ENCODE measurements at regions not wholly inside any gene's neighbourhood (a gene's known extent, or its start where the extent isn't known, plus 50 kb on each side); places are given as distances from the start of the nearest gene placed in this dataset.

- DNase-seq (ENCODE audit: low read depth) = no peak
- H3K4me3 ChIP-seq (ENCODE audit: low read depth, low read length) = no peak overlapping the region
- TF ChIP-seq CTCF (IDR thresholded peaks at IDR 0.05; ENCODE audit: low read depth, low read length, missing control alignments) = no peak
Measured at GRCh38 chr11:10936626-10937384, 79.0 kb upstream of the ZBED5 start.

GRCh38 chr11:10935015-10935559 lies 77.2 kb upstream of the ZBED5 start:
- TF ChIP-seq CTCF (IDR thresholded peaks at IDR 0.05; ENCODE audit: low read depth, low read length, missing control alignments) = no peak
- H3K4me3 ChIP-seq (ENCODE audit: low read depth, low read length) = no peak overlapping the region
- no peak for DNase-seq (ENCODE audit: low read depth)

GRCh38 chr11:10934293-10934860 lies 76.5 kb upstream of the ZBED5 start:
- DNase-seq (ENCODE audit: low read depth) = no peak
- TF ChIP-seq CTCF (IDR thresholded peaks at IDR 0.05; ENCODE audit: low read depth, low read length, missing control alignments) = no peak
- H3K4me3 ChIP-seq (ENCODE audit: low read depth, low read length) = peak overlapping the region; percentile 35; the same call in 1 of the 2 replicates

- H3K4me3 ChIP-seq (ENCODE audit: low read depth, low read length) = peak overlapping the region; percentile 35
- peak; percentile 93 for TF ChIP-seq CTCF (IDR thresholded peaks at IDR 0.05; ENCODE audit: low read depth, low read length, missing control alignments)
- DNase-seq (ENCODE audit: low read depth) = peak; percentile 46
Measured at GRCh38 chr11:10933455-10934292, 75.8 kb upstream of the ZBED5 start.

- DNase-seq (ENCODE audit: low read depth) = no peak
- TF ChIP-seq CTCF (IDR thresholded peaks at IDR 0.05; ENCODE audit: low read depth, low read length, missing control alignments) = no peak
- no peak overlapping the region for H3K4me3 ChIP-seq (ENCODE audit: low read depth, low read length)
Measured at GRCh38 chr11:10932976-10933375, 75.1 kb upstream of the ZBED5 start.

GRCh38 chr11:10931761-10932670 lies 74.2 kb upstream of the ZBED5 start:
- DNase-seq (ENCODE audit: low read depth) = no peak
- H3K4me3 ChIP-seq (ENCODE audit: low read depth, low read length) = no peak overlapping the region; the same call in 1 of the 2 replicates
- TF ChIP-seq CTCF (IDR thresholded peaks at IDR 0.05; ENCODE audit: low read depth, low read length, missing control alignments) = no peak

All from GM12864 (cell line).